Neural progenitor cell (in vitro differentiated cells): ENCODE measurements at regions not wholly inside any gene's neighbourhood (a gene's known extent, or its start where the extent isn't known, plus 50 kb on each side); places are given as distances from the start of the nearest gene placed in this dataset.

ENCODE experiments used
- EZH2 ChIP-seq: fragments of 200-600 bp; sonication (generic); IDR thresholded peaks from 2 replicates; pipeline ENCODE4 v1.6.1; 2017; ENCODE audit warnings: antibody characterized with exemption, mild to moderate bottlenecking, moderate library complexity
- EZH2phosphoT487 ChIP-seq: fragments of 200-600 bp; sonication (generic); IDR thresholded peaks from 2 replicates; pipeline ENCODE4 v1.6.1; 2017; ENCODE audit warnings: antibody characterized with exemption
- TF ChIP-seq, protein P1 (sequence below): fragments of 200-600 bp; sonication (generic); IDR thresholded peaks from 2 replicates; pipeline ENCODE4 v1.5.1; 2017; ENCODE audit warnings: antibody characterized with exemption, mild to moderate bottlenecking

DNA sequence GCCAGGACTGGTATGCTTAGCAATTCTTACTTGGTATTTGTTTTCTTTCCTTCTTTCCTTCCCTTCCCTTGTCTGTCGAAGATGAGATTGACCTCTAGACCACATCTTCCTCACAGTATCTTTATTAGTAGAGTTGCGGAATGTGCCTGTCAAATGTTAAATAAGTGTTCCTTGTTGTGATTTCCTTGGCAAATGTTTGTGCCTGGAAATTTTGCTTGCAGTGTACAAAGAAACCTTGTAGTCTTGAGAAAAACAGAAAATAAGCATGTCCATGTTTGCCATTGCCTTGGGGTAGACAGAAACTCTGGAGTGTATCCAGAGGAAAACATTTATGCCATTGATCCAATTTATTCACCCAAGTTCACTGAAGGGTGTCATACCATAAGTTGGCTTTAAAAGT, 79.5 kb upstream of the ZNF385D start:
- TF ChIP-seq, protein P1, sequence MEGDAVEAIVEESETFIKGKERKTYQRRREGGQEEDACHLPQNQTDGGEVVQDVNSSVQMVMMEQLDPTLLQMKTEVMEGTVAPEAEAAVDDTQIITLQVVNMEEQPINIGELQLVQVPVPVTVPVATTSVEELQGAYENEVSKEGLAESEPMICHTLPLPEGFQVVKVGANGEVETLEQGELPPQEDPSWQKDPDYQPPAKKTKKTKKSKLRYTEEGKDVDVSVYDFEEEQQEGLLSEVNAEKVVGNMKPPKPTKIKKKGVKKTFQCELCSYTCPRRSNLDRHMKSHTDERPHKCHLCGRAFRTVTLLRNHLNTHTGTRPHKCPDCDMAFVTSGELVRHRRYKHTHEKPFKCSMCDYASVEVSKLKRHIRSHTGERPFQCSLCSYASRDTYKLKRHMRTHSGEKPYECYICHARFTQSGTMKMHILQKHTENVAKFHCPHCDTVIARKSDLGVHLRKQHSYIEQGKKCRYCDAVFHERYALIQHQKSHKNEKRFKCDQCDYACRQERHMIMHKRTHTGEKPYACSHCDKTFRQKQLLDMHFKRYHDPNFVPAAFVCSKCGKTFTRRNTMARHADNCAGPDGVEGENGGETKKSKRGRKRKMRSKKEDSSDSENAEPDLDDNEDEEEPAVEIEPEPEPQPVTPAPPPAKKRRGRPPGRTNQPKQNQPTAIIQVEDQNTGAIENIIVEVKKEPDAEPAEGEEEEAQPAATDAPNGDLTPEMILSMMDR = no peak
- TF ChIP-seq EZH2 = no peak
- TF ChIP-seq EZH2phosphoT487 = no peak
